ENCODE measurements at regions not wholly inside any gene's neighbourhood (a gene's known extent, or its start where the extent isn't known, plus 50 kb on each side); places are given as distances from the start of the nearest gene placed in this dataset.

- peak; percentile 84 for DNase-seq
- TF ChIP-seq CTCF (conservative IDR thresholded peaks at IDR 0.05): peak; percentile 24
- H3K4me1 ChIP-seq (ENCODE audit: control insufficient read depth, insufficient read depth, low read length): no peaks in the 10 kb centered on the region
- Mint-ChIP-seq H3K27me3 (ENCODE audit: insufficient read depth) (peaks cover 5% of the 10 kb centered on the region), H3K4me3 (peak overlapping the region; percentile 62), H3K4me1 (peaks cover 2% of the 10 kb centered on the region), H3K27ac (no peak overlapping the region), H3K9me3 (peaks cover 5% of the 10 kb centered on the region), H3K36me3 (ENCODE audit: low read depth) (no peaks in the 10 kb centered on the region)
- peak overlapping the region; percentile 42 for H3K9ac ChIP-seq (ENCODE audit: extremely low read depth, low read length, poor library complexity, severe bottlenecking)
- 3 to 13% methylated on average over 9 to 65 of the region's 69 CpGs for WGBS, 2 experiments (ENCODE audit: insufficient coverage in 1 of 2, insufficient read length in 1 of 2)
- H3K9me3 ChIP-seq (ENCODE audit: control insufficient read depth, low read length): no peaks in the 10 kb centered on the region
- no peak overlapping the region for H3K27ac ChIP-seq (ENCODE audit: low read depth, low read length)
- H3K4me3 ChIP-seq (ENCODE audit: low read length): peak overlapping the region; percentile 68
- H3K27me3 ChIP-seq (ENCODE audit: control insufficient read depth, insufficient read depth, low read length, poor library complexity, severe bottlenecking): peaks cover 8% of the 10 kb centered on the region
- H3K36me3 ChIP-seq (ENCODE audit: control insufficient read depth, insufficient read depth, low read length): no peaks in the 10 kb centered on the region
Measured at GRCh38 chr1:88462488-88463261, 221.4 kb upstream of the PKN2 start.

GRCh38 chr1:88463401-88463985, 220.6 kb upstream of the PKN2 start:
- no peak for DNase-seq
- no peaks in the 10 kb centered on the region for H3K36me3 Mint-ChIP-seq (ENCODE audit: low read depth)
- H3K4me3 ChIP-seq (ENCODE audit: low read length): no peak overlapping the region
- peaks cover 2% of the 10 kb centered on the region for H3K4me1 Mint-ChIP-seq
- H3K27ac Mint-ChIP-seq: no peak overlapping the region
- TF ChIP-seq CTCF (conservative IDR thresholded peaks at IDR 0.05): no peak
- H3K27me3 Mint-ChIP-seq (ENCODE audit: insufficient read depth): peaks cover 5% of the 10 kb centered on the region
- H3K27me3 ChIP-seq (ENCODE audit: control insufficient read depth, insufficient read depth, low read length, poor library complexity, severe bottlenecking): peaks cover 8% of the 10 kb centered on the region
- no peaks in the 10 kb centered on the region for H3K36me3 ChIP-seq (ENCODE audit: control insufficient read depth, insufficient read depth, low read length)
- peaks cover 8% of the 10 kb centered on the region for H3K9me3 Mint-ChIP-seq
- WGBS, 2 experiments (ENCODE audit: insufficient coverage in 1 of 2, insufficient read length in 1 of 2): 93 to 95% methylated on average over 5 to 7 of the region's 7 CpGs
- H3K9me3 ChIP-seq (ENCODE audit: control insufficient read depth, low read length): no peaks in the 10 kb centered on the region
- no peak overlapping the region for H3K9ac ChIP-seq (ENCODE audit: extremely low read depth, low read length, poor library complexity, severe bottlenecking)
- peak overlapping the region; percentile 62 for H3K4me3 Mint-ChIP-seq
- no peak overlapping the region for H3K27ac ChIP-seq (ENCODE audit: low read depth, low read length)
- H3K4me1 ChIP-seq (ENCODE audit: control insufficient read depth, insufficient read depth, low read length): no peaks in the 10 kb centered on the region

GRCh38 chr1:88466011-88466410, 218.1 kb upstream of the PKN2 start:
- DNase-seq: no peak
- Histone ChIP-seq H3K4me1 (ENCODE audit: control insufficient read depth, insufficient read depth, low read length) (no peaks in the 10 kb centered on the region), H3K36me3 (ENCODE audit: control insufficient read depth, insufficient read depth, low read length) (no peaks in the 10 kb centered on the region), H3K27me3 (ENCODE audit: control insufficient read depth, insufficient read depth, low read length, poor library complexity, severe bottlenecking) (peaks cover 8% of the 10 kb centered on the region), H3K4me3 (ENCODE audit: low read length) (no peak overlapping the region), H3K27ac (ENCODE audit: low read depth, low read length) (no peak overlapping the region), H3K9me3 (ENCODE audit: control insufficient read depth, low read length) (no peaks in the 10 kb centered on the region), H3K9ac (ENCODE audit: extremely low read depth, low read length, poor library complexity, severe bottlenecking) (no peak overlapping the region)
- H3K36me3 Mint-ChIP-seq (ENCODE audit: low read depth): no peaks in the 10 kb centered on the region
- no peak overlapping the region for H3K27ac Mint-ChIP-seq
- WGBS, 2 experiments (ENCODE audit: insufficient coverage in 1 of 2, insufficient read length in 1 of 2): 89 to 100% methylated on average over 2 to 3 of the region's 4 CpGs
- peaks cover 2% of the 10 kb centered on the region for H3K4me1 Mint-ChIP-seq
- TF ChIP-seq CTCF (conservative IDR thresholded peaks at IDR 0.05): no peak
- peaks cover 8% of the 10 kb centered on the region for H3K9me3 Mint-ChIP-seq
- H3K27me3 Mint-ChIP-seq (ENCODE audit: insufficient read depth): peaks cover 5% of the 10 kb centered on the region
- no peak overlapping the region for H3K4me3 Mint-ChIP-seq
